Hematopoietic multipotent progenitor cell treated with erythropoietin and hydrocortisone succinate and interleukin-3 and kit ligand, for 6 days (in vitro differentiated cells): ENCODE measurements at regions not wholly inside any gene's neighbourhood (a gene's known extent, or its start where the extent isn't known, plus 50 kb on each side); places are given as distances from the start of the nearest gene placed in this dataset.
"Not testable (repeated sequence)": the region's sequence is repeated elsewhere in the genome, so short reads cannot be mapped to it uniquely, and the experiment has no call there.

Experiments used
- DNase-seq: peaks from one replicate; pipeline ENCODE4 v3.0.0-alpha.2; 2015

- DNase-seq: peak; percentile 24
These were observed 358.1 kb downstream of the LRRIQ3 start for GRCh38 chr1:73839922-73840321.

- DNase-seq: no peak
These were observed 365.4 kb downstream of the LRRIQ3 start for GRCh38 chr1:73832276-73833181.

- not testable (repeated sequence) for DNase-seq
These were observed 370.7 kb downstream of the LRRIQ3 start for GRCh38 chr1:73827283-73827682.

GRCh38 chr1:73824065-73824464 is 373.9 kb downstream of the LRRIQ3 start:
- no peak for DNase-seq

DNA sequence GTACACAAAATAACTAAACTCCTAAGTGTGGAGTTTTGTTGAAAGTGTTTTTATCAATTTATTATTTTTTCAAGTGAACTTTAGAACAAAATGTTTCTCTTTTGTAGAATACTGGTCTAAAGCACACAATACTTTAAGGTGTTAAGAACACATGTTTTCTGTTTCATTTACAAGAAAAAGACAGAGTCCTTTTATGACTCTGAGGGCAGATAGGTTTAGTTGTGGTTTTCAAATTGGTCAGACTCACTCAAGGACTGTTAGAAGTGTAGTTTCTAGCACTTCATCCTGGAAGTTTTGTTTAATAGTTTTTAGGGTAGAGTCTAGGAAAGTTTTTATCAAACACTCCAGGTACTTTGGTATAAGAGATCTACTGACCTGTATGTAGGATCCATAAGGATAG is 376.5 kb downstream of the LRRIQ3 start:
- no peak for DNase-seq

DNA sequence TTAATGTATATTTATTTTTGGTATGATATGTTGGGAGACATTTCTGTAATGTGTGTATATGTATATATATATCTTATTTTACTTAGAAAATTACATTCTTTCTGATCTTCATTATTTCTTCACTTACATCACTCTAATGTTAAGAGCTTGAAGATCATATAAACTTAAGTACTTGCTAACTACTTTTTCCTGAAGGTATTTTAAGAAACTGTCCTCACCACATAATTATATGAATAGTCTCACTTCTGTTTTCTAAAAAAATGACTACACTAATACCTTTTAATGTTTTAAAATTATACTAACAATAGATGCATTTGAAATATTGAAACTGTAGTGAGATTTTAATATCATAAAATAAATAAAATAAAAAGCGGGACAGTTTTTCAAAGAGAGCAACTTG is 377.1 kb downstream of the LRRIQ3 start:
- DNase-seq: no peak

DNA sequence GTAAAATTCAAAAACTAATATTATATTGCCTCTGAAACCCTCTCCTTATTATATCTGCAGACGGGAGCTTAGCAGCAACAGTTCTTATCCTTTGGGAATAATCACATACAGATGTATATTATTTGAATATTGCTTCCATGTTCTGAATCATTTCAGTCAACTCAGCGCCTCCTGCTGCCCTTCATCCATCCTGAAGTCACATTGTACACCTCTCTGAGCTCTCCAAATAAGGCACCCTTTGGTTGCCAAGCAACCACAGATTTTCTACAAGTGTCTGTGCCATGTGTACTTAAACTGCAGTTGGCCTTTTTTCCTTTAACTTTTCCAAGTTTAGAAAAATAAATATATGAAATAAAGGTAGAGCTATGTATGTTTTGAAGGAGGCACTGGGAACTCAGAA is 384.3 kb downstream of the LRRIQ3 start:
- no peak for DNase-seq

- no peak for DNase-seq
These were observed 384.7 kb downstream of the LRRIQ3 start for GRCh38 chr1:73813236-73813635.

DNA sequence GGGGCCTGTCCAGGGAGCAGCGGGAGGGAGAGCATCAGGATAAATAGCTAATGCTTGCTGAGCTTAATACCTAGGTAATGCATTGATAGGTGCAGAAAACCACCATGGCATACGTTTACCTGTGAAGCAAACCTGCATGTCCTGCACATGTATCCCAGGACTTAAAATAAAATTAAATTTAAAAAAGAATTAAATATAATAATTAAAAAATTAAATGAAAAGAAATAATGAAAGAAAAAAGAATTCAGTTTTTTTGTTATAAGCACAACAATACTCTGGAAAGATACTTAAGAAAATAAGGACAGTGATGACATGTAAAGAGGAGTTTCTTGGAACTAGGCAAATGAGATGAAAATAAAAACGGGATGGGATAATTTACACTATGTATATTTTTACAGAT is 386.2 kb downstream of the LRRIQ3 start:
- DNase-seq: no peak

- no peak for DNase-seq
These were observed 393.0 kb downstream of the LRRIQ3 start for GRCh38 chr1:73804935-73805334.

GRCh38 chr1:73803380-73803779 is 394.6 kb downstream of the LRRIQ3 start:
- DNase-seq: no peak

GRCh38 chr1:73801912-73802429 is 396.0 kb downstream of the LRRIQ3 start:
- DNase-seq: no peak

- DNase-seq: no peak
These were observed 397.6 kb downstream of the LRRIQ3 start for GRCh38 chr1:73800376-73800775.

DNA sequence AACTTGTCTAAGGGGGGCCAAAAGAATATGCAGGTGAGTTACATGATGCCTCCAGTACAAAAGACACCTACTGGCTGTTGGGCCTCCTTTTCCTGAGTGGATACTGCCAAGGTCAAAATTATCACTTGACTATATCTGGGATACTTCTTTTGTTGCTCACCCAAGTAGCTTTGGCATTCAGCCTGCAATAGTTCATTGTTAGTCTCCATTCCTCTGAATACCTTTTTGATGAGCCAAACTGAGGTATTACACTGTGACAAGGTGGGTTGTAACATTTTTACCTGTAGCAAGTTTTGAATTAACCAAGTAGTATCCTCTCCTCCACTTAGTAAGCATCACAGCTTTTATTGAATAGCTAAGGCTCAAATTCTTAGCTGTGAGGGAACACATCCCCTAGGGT is 408.0 kb downstream of the LRRIQ3 start:
- DNase-seq: no peak

GRCh38 chr1:73784026-73784425 is 413.9 kb downstream of the LRRIQ3 start:
- no peak for DNase-seq

GRCh38 chr1:73783352-73783751 is 414.6 kb downstream of the LRRIQ3 start:
- no peak for DNase-seq

DNA sequence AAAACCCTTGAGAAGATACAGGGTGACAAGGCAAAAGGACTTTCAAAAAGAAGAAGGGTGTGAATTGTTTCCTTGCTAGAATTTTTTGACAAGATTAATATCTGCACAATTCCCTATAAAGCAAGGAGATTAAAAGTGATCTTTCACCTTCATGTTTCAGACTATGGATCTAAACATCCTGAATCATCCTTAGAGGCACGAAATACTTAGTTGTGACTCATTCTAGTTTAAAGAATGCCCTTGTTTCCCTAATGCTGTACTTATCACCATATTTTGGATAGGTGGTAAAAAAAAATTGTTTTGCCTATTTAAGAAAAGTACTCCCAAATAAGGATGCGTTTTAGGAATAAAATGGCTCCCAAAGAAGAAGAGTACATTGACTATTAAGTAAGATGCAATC is 415.1 kb downstream of the LRRIQ3 start:
- no peak for DNase-seq

DNA sequence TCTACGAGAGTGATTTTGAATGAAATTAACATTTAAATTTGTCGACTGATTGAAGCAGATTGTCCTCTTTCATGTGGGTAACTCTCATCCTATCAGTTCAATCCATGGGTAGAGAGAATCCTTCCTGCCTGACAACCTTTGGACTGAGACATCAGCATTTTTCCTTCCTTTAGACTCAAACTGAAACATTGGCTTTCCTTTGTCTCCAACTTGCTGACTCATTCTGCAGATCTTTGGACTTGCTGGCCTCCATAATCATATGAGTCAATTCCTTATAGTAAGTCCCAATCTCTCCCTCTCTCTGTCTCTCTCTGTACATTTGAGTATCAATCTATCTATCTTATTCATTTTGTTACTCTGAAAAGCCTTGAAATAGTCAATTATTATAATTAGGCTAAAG is 416.7 kb downstream of the LRRIQ3 start:
- no peak for DNase-seq

- no peak for DNase-seq
These were observed 419.5 kb downstream of the LRRIQ3 start for GRCh38 chr1:73778471-73778870.

DNA sequence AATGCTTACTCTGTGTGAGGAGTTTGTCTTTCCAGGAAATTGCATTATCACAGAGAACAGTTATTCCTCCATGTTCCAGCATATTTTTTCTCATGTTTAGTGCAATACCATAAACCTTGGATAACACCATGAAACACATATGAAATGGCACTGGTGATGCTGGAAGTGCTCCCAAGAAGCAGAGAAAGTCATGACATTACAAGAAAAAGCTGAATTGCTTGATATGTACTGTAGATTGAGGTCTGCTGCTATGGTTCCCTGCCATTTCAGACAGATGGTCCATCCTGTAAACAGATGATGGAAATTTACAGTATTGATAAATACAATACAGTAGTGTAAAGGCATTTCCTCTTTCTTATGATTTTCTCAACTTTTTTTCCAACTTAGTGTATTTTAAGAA is 422.1 kb downstream of the LRRIQ3 start:
- no peak for DNase-seq

DNA sequence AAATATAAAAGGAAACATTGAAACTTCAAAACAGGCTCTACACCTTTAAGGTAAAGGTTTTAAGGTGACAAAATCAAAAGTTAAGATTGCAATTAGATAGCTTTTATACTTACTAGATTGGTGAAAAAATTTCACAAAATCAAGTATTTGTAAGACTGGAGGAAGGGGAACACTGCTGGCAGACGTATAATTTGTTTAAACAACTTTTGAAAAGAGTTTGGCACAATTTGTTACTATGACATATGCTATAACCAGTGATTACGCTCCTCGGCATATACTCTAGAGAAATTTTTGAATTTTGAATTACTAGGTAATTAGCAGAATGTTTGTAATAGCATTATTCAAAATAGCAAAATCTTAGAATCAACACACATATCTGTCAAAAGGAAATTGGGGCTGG is 425.0 kb downstream of the LRRIQ3 start:
- DNase-seq: no peak

GRCh38 chr1:73771396-73771795 is 426.6 kb downstream of the LRRIQ3 start:
- DNase-seq: no peak

DNA sequence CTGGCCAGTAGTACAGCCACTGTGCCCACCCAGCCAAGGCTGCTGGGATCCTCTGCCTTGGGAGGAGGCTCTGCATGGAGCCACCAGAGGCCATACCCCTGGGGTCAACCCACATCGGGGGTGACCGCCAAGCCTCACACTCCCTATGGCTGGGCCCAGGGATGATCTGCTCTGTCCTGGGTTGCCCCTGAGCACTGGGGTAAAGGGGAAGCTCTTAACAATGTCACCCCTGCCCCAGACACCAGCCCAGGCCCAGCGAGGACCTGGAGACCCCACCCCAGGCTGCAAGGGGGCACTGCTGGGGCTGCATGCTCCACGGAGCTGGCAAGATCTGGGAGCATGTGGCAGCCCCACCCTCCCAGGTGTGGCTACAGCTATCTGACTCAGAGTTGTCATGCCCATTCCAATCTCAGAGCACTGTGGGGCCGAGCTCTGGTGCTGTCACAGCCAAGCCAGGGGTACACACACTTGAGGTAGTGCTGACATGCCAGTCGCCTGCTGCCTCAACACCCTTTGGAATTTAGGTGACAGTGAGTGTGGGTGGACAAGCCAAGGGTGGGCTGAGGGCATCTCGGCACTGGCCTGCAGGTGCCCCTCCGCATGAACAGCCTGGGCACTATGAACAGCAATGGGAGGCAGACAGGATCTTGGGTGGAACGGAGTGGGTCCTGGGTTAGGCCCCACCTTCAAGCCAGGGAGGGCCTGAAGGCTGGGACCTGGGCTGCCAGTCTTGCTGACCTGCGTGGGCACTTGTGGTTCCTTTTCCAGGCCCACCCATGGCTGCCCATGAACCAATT is 427.7 kb downstream of the LRRIQ3 start:
- no peak for DNase-seq

DNA sequence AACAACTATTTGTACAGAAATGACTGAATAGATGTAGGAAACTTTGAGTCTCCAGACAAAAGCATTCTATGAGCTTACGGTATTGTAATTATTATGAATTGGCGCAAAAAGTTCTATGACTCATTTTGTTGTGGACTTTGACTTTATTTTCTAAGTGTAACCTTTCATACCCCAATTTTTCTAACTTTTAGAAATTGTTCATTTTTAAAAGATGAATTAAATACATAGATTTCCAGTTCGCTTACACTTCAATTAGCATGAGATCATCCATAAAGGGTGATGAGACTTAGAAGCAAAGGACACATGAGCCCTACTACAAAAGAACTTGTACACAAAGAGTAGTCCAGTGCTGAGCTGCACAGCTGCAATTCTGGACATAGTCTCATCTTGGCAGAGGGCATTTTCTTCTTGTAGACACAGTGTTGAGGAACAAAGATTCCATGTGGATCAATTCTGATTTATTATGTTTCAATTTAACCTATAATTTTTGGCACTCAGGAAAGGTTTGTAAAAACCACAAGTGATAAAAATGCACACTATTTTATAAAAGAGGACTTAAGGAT is 431.1 kb downstream of the LRRIQ3 start:
- DNase-seq: no peak
